Adrenal gland (tissue), 9 donors: ENCODE measurements at regions not wholly inside any gene's neighbourhood (a gene's known extent, or its start where the extent isn't known, plus 50 kb on each side); places are given as distances from the start of the nearest gene placed in this dataset.
"Not testable (repeated sequence)": the region's sequence is repeated elsewhere in the genome, so short reads cannot be mapped to it uniquely, and the experiment has no call there.

Experiments used
- DNase-seq, 7 donors: peaks; one replicate each; pipeline ENCODE4 v3.0.0-alpha.2; 2019 to 2020
- H3K27ac ChIP-seq, 5 donors: fragments of 200-600 bp; sonication (generic) in 4 of 5; 1 replicate in 3 of 5; 2 replicates in 2 of 5; pipeline versions ENCODE4 v1.5.1 to v1.8.0; 2016 to 2020; ENCODE audit warnings: mild to moderate bottlenecking in 1 of 5
- H3K27me3 ChIP-seq: fragments of 200-600 bp; 2 replicates; pipeline ENCODE4 v1.8.0; 2021
- H3K36me3 ChIP-seq, 2 donors: fragments of 200-600 bp; replicated peaks in 1 of 2; 1 replicate in 1 of 2; 2 replicates in 1 of 2; pipeline versions ENCODE4 v1.5.1 to v1.8.0; 2018 to 2022
- H3K4me1 ChIP-seq, 2 donors: fragments of 200-600 bp; replicated peaks in 1 of 2; 1 replicate in 1 of 2; 2 replicates in 1 of 2; pipeline versions ENCODE4 v1.5.1 to v1.8.0; 2018 to 2021
- H3K4me3 ChIP-seq, 4 donors: fragments of 200-600 bp; sonication (generic) in 3 of 4; one replicate each; pipeline ENCODE4 v1.5.1; 2016 to 2018
- H3K9me3 ChIP-seq, 3 donors: fragments of 200-600 bp; sonication (generic) in 1 of 3; replicated peaks in 1 of 3; 1 replicate in 2 of 3; 2 replicates in 1 of 3; pipeline versions ENCODE4 v1.5.1 to v1.8.0; 2016 to 2021
- POLR2A ChIP-seq, 2 donors: fragments of 450-650 bp; IDR thresholded peaks; one replicate each; pipeline ENCODE4 v1.6.1; 2017; ENCODE audit warnings: antibody characterized with exemption in 2 of 2, mild to moderate bottlenecking in 2 of 2, moderate library complexity in 1 of 2
- WGBS, 4 donors: extraction: QIAGEN DNeasy Blood & Tissue Kit in 2 of 4; methylation state at CpG; one replicate each; pipeline versions ENCODE4 v1.1.5 to v1.1.7; 2013 to 2017; 5-methylcytosine and 5-hydroxymethylcytosine counted together
- intact Hi-C, 2 donors: fragments of 100-400 bp; cut with DNase I; formaldehyde crosslinking; loops; one replicate each; pipeline versions ENCODE4 v1.14.1 to v1.15.0; 2022 to 2023
- TF ChIP-seq, protein P1 (sequence below), 6 experiments: fragments of 450-650 bp in 4 of 6; fragments of 200-600 bp in 2 of 6; sonication (generic) in 1 of 6; IDR thresholded peaks; 1 replicate in 5 of 6; 2 replicates in 1 of 6; pipeline versions ENCODE4 v1.5.1 to v1.8.0; 2016 to 2021; ENCODE audit warnings: antibody characterized with exemption in 6 of 6, mild to moderate bottlenecking in 2 of 6, moderate library complexity in 1 of 6
- donor health status: healthy with polysubstance abuse.
- donor health status: Bipolar disorder and iron deficiency.
- donor health status: DM: yes; HTN: yes; CAD: no.
- donor health status: DM: no; HTN: no; CAD: no.
- donor health status: DM: no; HTN: no; CAD: no.

DNA sequence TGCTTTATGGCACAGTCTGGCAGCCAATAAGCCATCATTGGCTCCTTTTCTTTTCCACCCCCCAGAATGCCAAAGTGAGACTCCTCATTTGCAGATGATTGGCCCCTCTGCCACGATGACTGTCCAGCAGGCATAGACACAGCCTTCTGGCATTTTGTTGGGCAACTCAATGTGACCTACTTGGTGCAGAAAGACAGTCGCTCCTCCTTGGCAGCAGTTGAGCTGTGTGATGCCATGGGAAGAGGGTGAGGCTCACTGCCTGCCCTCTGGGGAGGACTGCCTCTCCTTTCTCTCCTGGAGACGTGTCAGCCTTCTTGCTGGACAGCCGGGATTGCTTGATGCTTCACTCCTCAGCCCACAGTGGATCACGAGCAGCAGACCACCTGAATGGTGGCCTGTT is 264.9 kb downstream of the C12orf75 start:
- no peak for DNase-seq
- TF ChIP-seq, protein P1, sequence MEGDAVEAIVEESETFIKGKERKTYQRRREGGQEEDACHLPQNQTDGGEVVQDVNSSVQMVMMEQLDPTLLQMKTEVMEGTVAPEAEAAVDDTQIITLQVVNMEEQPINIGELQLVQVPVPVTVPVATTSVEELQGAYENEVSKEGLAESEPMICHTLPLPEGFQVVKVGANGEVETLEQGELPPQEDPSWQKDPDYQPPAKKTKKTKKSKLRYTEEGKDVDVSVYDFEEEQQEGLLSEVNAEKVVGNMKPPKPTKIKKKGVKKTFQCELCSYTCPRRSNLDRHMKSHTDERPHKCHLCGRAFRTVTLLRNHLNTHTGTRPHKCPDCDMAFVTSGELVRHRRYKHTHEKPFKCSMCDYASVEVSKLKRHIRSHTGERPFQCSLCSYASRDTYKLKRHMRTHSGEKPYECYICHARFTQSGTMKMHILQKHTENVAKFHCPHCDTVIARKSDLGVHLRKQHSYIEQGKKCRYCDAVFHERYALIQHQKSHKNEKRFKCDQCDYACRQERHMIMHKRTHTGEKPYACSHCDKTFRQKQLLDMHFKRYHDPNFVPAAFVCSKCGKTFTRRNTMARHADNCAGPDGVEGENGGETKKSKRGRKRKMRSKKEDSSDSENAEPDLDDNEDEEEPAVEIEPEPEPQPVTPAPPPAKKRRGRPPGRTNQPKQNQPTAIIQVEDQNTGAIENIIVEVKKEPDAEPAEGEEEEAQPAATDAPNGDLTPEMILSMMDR (IDR thresholded peaks at IDR 0.05): no peak
- TF ChIP-seq POLR2A (IDR thresholded peaks at IDR 0.05): no peak
- Histone ChIP-seq H3K4me3 (no peak overlapping the region), H3K4me1 (no peaks in the 10 kb centered on the region), H3K9me3 (no peaks in the 10 kb centered on the region), H3K36me3 (no peaks in the 10 kb centered on the region), H3K27me3 (no peaks in the 10 kb centered on the region), H3K27ac (no peak overlapping the region)
- intact Hi-C loops: no loop called here
- WGBS, 4 donors: 64 to 81% (median 68%) methylated on average over 3 to 5 of the region's 5 CpGs

DNA sequence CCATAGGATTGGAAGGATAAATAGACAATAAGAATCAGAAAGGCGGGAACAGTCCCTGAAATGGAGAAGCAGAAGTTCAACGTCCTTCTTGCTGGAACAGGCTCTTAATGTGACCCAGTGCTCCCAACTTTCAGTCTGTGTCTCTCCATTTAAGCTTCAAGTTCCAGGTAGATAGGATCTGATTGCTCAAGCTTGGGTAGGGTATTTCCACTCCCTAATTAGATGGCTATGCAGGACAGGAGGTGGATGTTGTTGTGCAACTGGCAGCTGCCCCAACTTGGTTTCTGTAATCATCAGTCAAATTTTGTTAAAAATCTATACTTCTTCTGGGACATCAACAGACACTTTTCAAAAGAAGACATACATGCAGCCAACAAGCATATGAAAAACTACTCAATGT is 266.2 kb downstream of the C12orf75 start:
- Histone ChIP-seq H3K27me3 (no peaks in the 10 kb centered on the region), H3K4me1 (no peaks in the 10 kb centered on the region), H3K36me3 (no peaks in the 10 kb centered on the region), H3K4me3 (no peak overlapping the region), H3K27ac (no peak overlapping the region), H3K9me3 (no peaks in the 10 kb centered on the region)
- no peak for DNase-seq
- WGBS, 4 donors: 77 to 89% (median 80%) methylated on average over 2 of the region's 2 CpGs
- TF ChIP-seq POLR2A (IDR thresholded peaks at IDR 0.05): no peak
- TF ChIP-seq, protein P1 (IDR thresholded peaks at IDR 0.05): no peak
- intact Hi-C loops: no loop called here

DNA sequence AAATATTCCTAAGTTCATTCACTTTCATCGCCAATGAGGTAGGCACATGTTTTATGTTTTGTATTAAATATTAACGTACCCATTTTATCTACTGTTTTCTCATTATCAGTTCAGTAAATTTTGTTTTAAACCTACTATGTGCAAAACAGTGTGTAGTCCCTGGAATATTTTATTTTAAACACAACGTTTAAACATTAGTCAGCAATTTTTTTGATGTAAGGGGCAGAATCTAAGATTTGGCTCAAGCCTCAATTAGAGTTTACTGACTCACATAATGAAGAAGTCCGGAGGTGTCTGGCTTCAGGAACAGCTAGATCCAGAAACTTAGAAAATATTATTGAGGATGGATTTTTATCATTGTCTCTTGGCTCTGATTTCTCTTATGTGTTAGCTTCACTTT is 267.5 kb downstream of the C12orf75 start:
- 68 to 87% (median 78%) methylated on average over 4 of the region's 4 CpGs for WGBS, 4 donors
- intact Hi-C loops: no loop called here
- Histone ChIP-seq H3K36me3 (no peaks in the 10 kb centered on the region), H3K4me3 (no peak overlapping the region), H3K27me3 (no peaks in the 10 kb centered on the region), H3K4me1 (no peaks in the 10 kb centered on the region), H3K27ac (no peak overlapping the region), H3K9me3 (no peaks in the 10 kb centered on the region)
- no peak for DNase-seq
- TF ChIP-seq POLR2A (IDR thresholded peaks at IDR 0.05): no peak
- TF ChIP-seq, protein P1 (IDR thresholded peaks at IDR 0.05): no peak

DNA sequence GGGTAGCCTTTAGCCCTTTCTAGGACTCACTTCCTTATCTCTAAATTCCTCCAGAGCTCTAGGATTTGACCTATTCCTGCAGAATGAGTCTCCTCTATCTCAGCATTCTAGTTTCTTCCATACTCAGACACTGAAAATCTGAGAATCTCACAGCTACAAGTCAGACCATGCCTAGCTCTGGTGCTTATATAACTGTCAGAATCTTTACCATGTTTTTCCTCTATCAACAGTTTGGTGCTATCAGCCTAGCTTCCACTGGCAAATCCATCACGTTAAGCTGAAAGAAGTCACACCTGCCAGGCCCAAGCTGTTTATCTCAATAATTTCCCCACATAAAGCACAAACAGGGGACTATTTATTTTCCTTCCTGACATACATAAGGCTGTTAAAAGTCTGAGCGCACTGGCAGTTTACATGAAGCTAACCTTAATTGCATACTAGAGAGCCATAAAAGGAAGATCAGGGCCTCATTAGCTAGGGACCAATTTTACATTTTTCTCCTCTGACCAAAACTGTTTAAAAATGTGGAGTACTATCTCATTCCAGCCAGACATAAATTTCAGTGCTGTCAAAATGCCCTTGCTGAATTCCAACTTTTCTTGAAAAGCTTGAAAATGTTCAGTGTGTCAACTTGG is 270.5 kb downstream of the C12orf75 start:
- H3K4me1 ChIP-seq: no peaks in the 10 kb centered on the region
- H3K27me3 ChIP-seq: no peaks in the 10 kb centered on the region
- DNase-seq: no peak
- 62 to 77% (median 70%) methylated on average over 2 of the region's 2 CpGs for WGBS, 4 donors
- H3K9me3 ChIP-seq: no peaks in the 10 kb centered on the region
- H3K27ac ChIP-seq: no peak overlapping the region
- no peak overlapping the region for H3K4me3 ChIP-seq
- no peak for TF ChIP-seq POLR2A (IDR thresholded peaks at IDR 0.05)
- TF ChIP-seq, protein P1 (IDR thresholded peaks at IDR 0.05): no peak
- intact Hi-C loops: no loop called here
- no peaks in the 10 kb centered on the region for H3K36me3 ChIP-seq

DNA sequence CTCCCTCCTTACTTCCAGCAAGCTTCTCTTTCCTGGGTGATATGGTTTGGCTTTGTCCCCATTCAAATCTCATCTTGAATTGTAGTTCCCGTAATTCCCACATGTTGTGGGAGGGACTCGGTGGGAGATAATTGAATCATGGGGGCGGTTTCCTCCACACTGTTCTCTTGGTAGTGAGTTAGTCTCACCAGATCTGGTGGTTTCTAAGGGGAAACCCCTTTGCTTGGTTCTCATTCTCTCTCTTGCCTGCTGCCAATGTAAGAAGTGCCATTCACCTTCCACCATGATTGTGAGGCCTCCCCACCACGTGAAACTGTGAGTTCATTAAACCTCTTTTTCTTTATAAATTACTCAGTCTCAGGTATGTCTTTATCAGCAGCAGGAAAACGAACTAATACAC is 271.8 kb downstream of the C12orf75 start:
- H3K27ac ChIP-seq, H3K4me3 ChIP-seq, H3K36me3 ChIP-seq, DNase-seq, intact Hi-C loops, H3K9me3 ChIP-seq, H3K27me3 ChIP-seq, H3K4me1 ChIP-seq: not testable (repeated sequence)
- WGBS, 4 donors: 74 to 78% (median 75%) methylated on average over 5 of the region's 5 CpGs

DNA sequence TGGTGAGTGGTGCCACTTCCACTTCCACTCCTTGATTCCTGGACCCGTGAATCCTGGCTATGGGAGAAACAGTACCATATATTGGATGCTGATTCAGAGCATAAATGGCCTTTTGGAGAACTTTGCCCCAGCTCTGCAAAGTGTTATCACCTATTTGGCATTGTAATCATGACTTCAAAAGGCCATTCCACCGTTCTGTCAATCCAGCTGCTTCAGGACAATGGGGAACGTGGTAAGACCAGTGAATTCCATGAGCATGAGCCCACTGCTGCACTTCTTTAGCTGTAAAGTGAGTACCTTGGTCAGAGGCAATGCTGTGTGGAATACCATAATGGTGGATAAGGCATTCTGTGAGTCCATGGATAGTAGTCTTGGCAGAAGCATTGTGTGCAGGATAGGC is 273.8 kb downstream of the C12orf75 start:
- intact Hi-C loops, H3K27ac ChIP-seq, H3K9me3 ChIP-seq, DNase-seq, H3K4me1 ChIP-seq, H3K27me3 ChIP-seq, H3K36me3 ChIP-seq, H3K4me3 ChIP-seq: not testable (repeated sequence)
- 44 to 83% (median 61%) methylated on average over 3 of the region's 3 CpGs for WGBS, 4 donors

DNA sequence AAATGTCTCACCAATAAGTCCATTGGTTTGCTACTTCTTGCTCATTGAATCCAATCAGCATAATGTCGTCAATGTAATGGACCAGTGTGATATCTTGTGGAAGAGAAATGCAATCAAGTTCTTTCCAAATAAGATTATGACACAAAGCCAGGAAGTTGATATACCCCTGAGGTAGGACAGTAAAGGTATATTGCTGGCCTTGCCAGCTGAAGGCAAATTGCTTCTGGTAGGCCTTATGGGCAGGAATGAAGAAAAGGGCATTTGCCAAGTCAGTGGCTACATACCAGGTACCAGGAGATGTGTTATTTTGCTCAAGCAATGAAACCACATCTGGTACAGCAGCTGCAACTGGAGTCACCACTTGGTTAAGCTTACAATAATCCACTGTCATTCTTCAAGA is 276.1 kb downstream of the C12orf75 start:
- H3K27me3 ChIP-seq, H3K4me3 ChIP-seq, H3K36me3 ChIP-seq, H3K4me1 ChIP-seq, H3K27ac ChIP-seq, intact Hi-C loops, DNase-seq, H3K9me3 ChIP-seq: not testable (repeated sequence)
- 85 to 100% (median 94%) methylated on average over 1 of the region's 1 CpG for WGBS, 4 donors
